Prostate gland (tissue), 2 donors: ENCODE measurements at regions not wholly inside any gene's neighbourhood (a gene's known extent, or its start where the extent isn't known, plus 50 kb on each side); places are given as distances from the start of the nearest gene placed in this dataset.

Source experiments
- CTCF ChIP-seq, 4 experiments: fragments of 200-600 bp in 2 of 4; fragments of 450-650 bp in 2 of 4; sonication (generic) in 2 of 4; IDR thresholded peaks; 1 replicate in 3 of 4; 2 replicates in 1 of 4; pipeline ENCODE4 v1.5.1; 2016 to 2019; ENCODE audit warnings: antibody characterized with exemption in 4 of 4, mild to moderate bottlenecking in 2 of 4, moderate library complexity in 2 of 4
- POLR2A ChIP-seq: fragments of 450-650 bp; IDR thresholded peaks from one replicate; pipeline ENCODE4 v1.6.1; 2016; ENCODE audit warnings: antibody characterized with exemption, mild to moderate bottlenecking

- TF ChIP-seq POLR2A (no peak), CTCF (IDR thresholded peaks at IDR 0.05) (no peak)
Measured at GRCh38 chr11:95487938-95488337, 256.9 kb upstream of the SESN3 start.
